ENCODE measurements at regions not wholly inside any gene's neighbourhood (a gene's known extent, or its start where the extent isn't known, plus 50 kb on each side); places are given as distances from the start of the nearest gene placed in this dataset.

- no peak for DNase-seq
Observed at GRCh38 chr4:42331914-42332368, 65.3 kb upstream of the SHISA3 start.

GRCh38 chr4:42339935-42340406, 57.3 kb upstream of the SHISA3 start:
- no peak for DNase-seq

- no peak for DNase-seq
Observed at GRCh38 chr4:42341518-42342026, 55.7 kb upstream of the SHISA3 start.

GRCh38 chr4:42342459-42342858, 54.8 kb upstream of the SHISA3 start:
- DNase-seq: no peak

- no peak for DNase-seq
Observed at GRCh38 chr4:42344309-42344708, 53.0 kb upstream of the SHISA3 start.

- DNase-seq: no peak
Observed at GRCh38 chr4:42344749-42345148, 52.5 kb upstream of the SHISA3 start.

- DNase-seq: no peak
Observed at GRCh38 chr4:42345962-42346544, 51.2 kb upstream of the SHISA3 start.

GRCh38 chr4:42347076-42347475, 50.2 kb upstream of the SHISA3 start:
- no peak for DNase-seq

Data from NCI-H2171 treated with DMSO at 0.1 percent for 48 hours (cell line).